DND-41 (cell line): ENCODE measurements at regions not wholly inside any gene's neighbourhood (a gene's known extent, or its start where the extent isn't known, plus 50 kb on each side); places are given as distances from the start of the nearest gene placed in this dataset.

Source experiments
- EZH2 ChIP-seq: IDR thresholded peaks from 3 replicates; pipeline ENCODE4 v1.6.1; 2012; ENCODE audit warnings: borderline replicate concordance, low read depth, mild to moderate bottlenecking, moderate library complexity, low read length, inconsistent platforms; ENCODE audit not compliant: severe bottlenecking
- TF ChIP-seq, protein P1 (sequence below): IDR thresholded peaks from 2 replicates; pipeline ENCODE4 v1.5.1; 2012; ENCODE audit warnings: borderline replicate concordance, low read length, moderate library complexity, mild to moderate bottlenecking; ENCODE audit not compliant: poor library complexity, severe bottlenecking; ENCODE audit errors: extremely low read depth

DNA sequence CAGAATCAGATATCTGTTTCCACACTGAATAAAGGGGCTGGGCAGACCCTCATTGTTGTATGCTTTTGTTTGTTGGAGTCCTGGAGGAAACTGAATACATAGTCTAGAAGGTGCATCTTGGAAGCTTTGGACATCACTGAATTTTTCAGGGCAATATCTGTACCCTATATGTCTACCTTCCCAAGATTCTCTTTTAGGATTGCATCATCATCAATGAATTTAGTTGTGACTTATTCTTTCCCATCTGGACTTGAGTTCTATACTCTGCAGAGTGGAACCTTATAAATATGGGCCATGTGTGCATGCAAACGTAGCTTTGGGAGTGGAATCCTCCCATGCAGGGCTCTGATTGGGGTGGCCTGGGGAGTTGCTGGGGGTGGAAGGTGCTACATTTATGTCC lies 60.7 kb upstream of the PROKR2 start:
- TF ChIP-seq, protein P1, sequence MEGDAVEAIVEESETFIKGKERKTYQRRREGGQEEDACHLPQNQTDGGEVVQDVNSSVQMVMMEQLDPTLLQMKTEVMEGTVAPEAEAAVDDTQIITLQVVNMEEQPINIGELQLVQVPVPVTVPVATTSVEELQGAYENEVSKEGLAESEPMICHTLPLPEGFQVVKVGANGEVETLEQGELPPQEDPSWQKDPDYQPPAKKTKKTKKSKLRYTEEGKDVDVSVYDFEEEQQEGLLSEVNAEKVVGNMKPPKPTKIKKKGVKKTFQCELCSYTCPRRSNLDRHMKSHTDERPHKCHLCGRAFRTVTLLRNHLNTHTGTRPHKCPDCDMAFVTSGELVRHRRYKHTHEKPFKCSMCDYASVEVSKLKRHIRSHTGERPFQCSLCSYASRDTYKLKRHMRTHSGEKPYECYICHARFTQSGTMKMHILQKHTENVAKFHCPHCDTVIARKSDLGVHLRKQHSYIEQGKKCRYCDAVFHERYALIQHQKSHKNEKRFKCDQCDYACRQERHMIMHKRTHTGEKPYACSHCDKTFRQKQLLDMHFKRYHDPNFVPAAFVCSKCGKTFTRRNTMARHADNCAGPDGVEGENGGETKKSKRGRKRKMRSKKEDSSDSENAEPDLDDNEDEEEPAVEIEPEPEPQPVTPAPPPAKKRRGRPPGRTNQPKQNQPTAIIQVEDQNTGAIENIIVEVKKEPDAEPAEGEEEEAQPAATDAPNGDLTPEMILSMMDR: no peak
- TF ChIP-seq EZH2: no peak
